Upper lobe of left lung (tissue), 4 donors: ENCODE measurements at regions not wholly inside any gene's neighbourhood (a gene's known extent, or its start where the extent isn't known, plus 50 kb on each side); places are given as distances from the start of the nearest gene placed in this dataset.

Experiments
- CTCF ChIP-seq, 6 experiments: fragments of 450-650 bp in 4 of 6; fragments of 200-600 bp in 2 of 6; sonication (generic) in 2 of 6; IDR thresholded peaks; one replicate each; pipeline ENCODE4 v1.5.1; 2016 to 2019; ENCODE audit warnings: antibody characterized with exemption in 6 of 6
- POLR2A ChIP-seq, 4 donors: fragments of 450-650 bp; IDR thresholded peaks; one replicate each; pipeline ENCODE4 v1.5.1; 2016 to 2017; ENCODE audit warnings: antibody characterized with exemption in 4 of 4, mild to moderate bottlenecking in 2 of 4
- POLR2AphosphoS5 ChIP-seq, 2 donors: sonication (generic); formaldehyde crosslinking; IDR thresholded peaks; one replicate each; pipeline ENCODE4 v1.5.1; 2017; ENCODE audit warnings: antibody characterized with exemption in 2 of 2

GRCh38 chr13:73599232-73600128 lies 534.7 kb downstream of the KLF12 start:
- TF ChIP-seq POLR2A (IDR thresholded peaks at IDR 0.05): no peak
- TF ChIP-seq CTCF (IDR thresholded peaks at IDR 0.05): no peak
- TF ChIP-seq POLR2AphosphoS5 (IDR thresholded peaks at IDR 0.05): no peak
